Fibroblast of skin of left biceps (primary cell): ENCODE measurements at regions not wholly inside any gene's neighbourhood (a gene's known extent, or its start where the extent isn't known, plus 50 kb on each side); places are given as distances from the start of the nearest gene placed in this dataset.
"Not testable (repeated sequence)": the region's sequence is repeated elsewhere in the genome, so short reads cannot be mapped to it uniquely, and the experiment has no call there.

Experiments
- DNase-seq, 2 experiments: peaks; one replicate each; pipeline ENCODE4 v3.0.0-alpha.2; 2013; ENCODE audit warnings: low read depth in 2 of 2

DNA sequence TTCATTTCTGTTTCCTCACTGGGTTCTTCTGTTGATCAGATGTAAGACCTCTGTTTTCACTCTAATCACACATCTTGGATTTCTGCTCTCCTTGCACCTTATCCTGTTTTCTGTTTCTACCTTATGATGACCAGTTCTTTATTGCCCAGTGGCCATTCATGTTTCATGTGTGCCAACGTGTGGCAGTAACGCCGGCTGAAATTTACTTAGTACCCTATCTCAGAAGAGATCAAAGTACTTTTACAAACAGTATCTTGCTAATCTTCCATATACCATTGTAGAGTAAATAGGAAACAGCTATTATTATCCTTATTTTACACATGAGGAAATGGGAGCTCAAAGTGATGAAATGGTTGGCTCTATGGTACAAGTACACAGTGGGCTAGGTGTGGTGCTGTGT, 74.0 kb downstream of the GATA3 start:
- no peak for DNase-seq

DNA sequence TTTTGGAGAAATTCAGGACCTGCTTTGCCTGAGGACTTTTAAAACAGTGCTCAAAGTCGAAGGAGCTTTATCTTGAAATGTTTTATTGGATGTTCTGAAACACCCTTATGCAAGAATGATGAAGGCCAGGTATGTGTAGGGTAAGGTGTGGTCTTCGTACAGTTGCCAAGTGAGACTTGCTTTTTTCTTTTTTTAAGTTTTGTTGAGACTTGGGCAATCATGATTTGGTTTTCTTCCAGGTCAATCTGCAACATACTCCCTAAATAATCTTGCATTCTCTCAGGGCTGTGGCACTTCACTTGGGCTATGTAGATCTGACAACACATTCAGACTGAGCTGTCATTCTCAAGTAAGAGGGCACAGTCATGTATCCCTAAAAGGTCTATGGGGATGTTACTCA, 75.0 kb downstream of the GATA3 start:
- DNase-seq, result no peak

DNA sequence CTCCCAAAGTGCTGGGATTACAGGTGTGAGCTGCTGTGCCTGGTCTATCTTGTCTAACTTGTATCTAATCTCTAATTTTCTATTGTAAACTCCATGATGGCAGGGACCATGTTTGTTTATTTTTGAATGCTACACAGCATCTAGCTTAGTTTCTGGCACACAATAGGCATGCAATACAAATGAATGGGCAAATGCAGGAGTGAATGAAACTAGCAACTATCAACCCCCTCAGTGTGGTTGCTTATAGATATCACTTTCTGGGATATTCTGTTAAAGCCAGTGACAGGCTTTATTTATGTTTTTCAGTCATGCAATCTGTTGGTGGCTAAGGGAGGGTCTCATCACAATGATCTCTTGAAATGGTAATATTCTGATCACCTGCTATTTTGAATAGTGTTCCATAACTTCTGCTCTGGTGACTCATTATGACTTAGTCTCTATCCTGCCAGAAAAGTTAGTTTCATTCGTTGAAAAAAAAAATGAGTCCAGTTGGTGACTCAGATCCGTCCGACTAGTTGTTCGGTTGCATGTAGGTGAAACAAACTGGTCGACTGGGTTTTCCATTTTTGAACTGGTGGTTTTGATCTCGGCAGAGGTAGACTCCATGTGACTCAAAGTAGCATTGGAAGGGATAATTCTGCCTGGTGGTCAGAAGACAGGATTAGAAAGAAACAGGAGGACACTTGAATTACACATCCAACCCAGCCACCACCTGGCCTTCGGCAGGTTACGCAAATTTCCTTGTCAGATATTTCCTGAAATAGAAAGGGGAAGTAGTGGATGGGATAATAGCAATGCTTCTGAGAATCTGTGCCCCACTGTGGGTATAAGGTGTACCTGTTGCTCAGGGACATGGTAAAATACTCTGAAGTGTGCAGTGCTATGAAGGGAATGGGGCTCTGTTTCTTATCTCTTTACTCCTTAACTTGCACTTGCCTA, 76.8 kb downstream of the GATA3 start:
- no peak for DNase-seq

DNA sequence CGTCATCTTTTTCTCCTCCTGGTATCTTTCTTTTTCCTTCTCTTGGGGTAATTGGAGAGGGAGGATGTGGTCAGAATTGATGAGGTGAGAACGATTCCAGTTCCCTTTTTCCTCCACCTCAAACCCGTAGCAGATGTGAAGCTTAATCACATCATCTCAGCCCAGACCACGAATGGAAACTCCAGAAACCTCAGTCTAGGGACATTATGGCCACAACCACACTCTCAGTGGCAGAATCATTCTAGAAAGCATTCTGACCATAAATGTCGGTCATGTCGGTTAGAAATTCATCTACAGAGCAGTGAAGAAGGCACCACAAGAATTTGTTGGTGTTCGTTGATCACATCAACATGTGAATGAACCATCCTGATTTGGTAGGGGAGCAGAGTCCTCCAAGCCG, 78.7 kb downstream of the GATA3 start:
- DNase-seq, result no peak

DNA sequence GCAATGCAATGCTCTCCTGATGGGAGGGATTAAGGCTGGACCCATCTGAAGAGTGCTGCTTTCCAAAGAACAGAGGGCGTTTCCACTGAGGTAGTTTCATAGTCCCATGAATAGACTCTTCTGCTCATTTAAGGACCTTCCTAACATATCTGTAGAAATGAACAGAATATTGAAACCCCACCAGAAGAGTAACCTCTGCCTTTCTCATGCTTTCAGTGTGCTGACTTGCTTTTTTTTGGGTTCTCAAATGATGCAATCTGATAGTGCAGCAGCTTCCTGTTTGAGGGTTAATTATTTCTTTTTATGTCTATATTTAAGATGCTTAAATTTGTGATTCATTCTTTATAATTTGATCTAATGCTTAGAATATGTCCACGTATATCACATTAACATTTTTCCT, 82.2 kb downstream of the GATA3 start:
- no peak for DNase-seq

- no peak for DNase-seq
These were observed 82.8 kb downstream of the GATA3 start for GRCh38 chr10:8137272-8137681.

- no peak for DNase-seq
These were observed 83.2 kb downstream of the GATA3 start for GRCh38 chr10:8137726-8138125.

- no peak for DNase-seq
These were observed 84.0 kb downstream of the GATA3 start for GRCh38 chr10:8138471-8138870.

DNA sequence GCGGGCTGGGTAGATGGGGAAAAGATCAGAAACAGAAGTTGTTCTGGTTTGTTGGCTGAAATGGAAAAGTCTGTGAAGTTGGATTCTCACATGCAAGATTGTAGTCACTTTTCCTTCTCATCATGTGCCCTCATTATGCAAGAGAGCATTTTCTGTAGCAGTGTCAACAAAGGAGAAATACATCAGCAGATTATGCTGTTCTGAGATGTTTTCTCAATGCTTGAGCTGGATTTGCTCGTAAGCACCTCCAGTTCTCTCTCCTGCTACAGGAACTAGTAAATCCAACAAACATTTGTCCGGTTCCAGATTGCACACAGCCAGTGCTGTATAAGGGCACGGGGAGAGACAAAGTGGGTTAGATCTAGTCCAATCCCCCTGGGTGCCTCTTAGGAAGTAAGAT, 90.0 kb downstream of the GATA3 start:
- DNase-seq, result no peak

- DNase-seq, result no peak
These were observed 92.2 kb downstream of the GATA3 start for GRCh38 chr10:8146650-8147049.

DNA sequence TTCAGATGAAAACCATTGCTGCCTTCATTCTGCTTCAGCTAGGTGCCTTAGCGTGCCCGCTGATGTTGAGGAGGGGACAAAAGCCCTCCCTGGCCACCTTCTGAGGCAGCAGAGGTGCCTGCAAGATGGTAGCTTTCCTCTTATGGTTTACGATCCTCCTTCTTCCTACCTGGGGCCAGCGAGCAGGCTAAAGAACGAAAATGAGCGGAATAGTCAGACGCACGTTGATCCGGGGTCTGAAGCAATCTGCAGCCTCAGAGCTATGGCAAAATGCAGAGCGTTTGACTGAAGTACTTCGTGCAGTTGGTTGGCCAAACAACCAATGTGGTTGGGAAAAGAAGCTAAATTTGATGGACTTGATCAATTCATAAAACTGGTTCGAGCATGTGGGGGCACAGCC, 95.5 kb downstream of the GATA3 start:
- DNase-seq, result no peak

GRCh38 chr10:8150401-8150905, 96.0 kb downstream of the GATA3 start:
- DNase-seq, result no peak

GRCh38 chr10:8151086-8151485, 96.6 kb downstream of the GATA3 start:
- no peak for DNase-seq

DNA sequence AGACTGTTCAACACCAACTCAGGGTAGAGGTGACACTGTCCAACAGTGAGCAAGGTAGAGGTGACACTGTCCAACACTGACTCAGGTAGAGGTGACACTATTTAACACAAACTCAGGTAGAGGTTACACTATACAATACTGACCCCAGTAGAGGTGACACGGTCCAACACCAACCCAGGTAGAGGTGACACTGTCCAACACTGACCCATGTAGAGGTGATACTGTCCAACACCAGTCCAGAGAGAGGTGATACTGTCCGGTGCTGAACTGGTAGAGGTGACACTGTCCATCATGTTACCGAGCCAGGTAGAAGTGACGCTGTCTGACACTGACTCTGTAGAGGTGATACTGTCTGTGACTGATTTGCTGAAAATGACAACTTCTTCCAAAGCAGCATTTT, 102.4 kb downstream of the GATA3 start:
- no peak for DNase-seq

DNA sequence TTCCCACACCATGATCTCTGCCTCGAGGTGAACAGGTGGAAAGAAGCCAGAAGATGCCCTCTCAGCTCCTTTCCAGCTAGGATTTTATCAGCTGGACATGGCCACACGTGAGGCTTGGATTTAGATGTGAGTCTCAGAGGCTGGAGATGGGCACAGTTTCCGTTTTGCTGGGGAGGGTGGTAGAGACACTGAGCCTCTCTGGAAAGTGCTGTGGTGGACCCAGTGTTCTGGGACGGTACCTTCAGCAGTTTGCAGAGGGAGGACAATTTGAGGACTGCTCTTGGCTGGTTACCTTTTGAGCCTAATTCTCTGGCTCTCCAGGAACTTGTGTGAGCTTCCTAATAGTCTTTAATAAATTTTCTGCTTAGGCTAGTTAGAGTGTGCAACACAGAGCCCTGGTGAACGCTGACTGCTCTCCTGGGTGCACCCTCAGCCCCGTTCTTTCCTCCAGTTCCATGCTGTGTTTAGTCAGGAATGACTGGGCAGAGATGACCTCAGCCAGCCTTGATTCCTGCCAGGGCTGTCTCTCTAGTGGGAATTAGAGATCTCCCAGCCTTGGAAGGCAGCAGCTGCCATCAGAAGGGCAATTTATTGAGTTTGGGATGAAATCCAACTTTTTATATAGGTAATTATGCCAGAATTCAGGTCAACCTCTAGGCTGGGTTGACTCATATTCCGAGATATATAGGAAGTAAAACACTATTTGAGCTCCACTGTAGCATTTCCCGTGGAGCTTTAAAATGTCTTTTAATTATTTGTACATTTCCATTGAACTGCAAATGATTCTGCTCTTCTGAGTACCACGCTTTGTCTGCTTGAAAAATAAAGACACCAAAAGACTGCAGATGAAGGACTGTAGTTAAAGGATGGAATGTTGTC, 103.9 kb downstream of the GATA3 start:
- DNase-seq, result no peak

- DNase-seq, result no peak
These were observed 105.1 kb downstream of the GATA3 start for GRCh38 chr10:8159341-8160165.

GRCh38 chr10:8163824-8164223, 109.3 kb downstream of the GATA3 start:
- no peak for DNase-seq

DNA sequence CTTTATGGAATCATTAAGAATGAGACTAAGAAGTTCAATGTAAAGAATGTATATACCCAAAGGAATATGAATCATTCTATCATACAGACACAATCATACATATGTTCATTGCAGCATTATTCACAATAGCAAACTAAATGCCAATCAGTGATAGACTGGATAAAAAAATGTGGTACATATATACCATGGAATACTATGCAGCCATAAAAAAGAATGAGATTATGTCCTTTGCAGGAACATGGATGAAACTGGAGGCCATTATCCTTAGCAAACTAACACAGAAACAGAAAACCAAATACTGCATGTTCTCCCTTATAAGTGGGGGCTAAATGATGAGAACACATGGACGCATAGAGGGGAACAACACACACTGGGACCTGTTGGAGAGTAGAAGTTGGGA, 110.2 kb downstream of the GATA3 start:
- DNase-seq, result not testable (repeated sequence)

DNA sequence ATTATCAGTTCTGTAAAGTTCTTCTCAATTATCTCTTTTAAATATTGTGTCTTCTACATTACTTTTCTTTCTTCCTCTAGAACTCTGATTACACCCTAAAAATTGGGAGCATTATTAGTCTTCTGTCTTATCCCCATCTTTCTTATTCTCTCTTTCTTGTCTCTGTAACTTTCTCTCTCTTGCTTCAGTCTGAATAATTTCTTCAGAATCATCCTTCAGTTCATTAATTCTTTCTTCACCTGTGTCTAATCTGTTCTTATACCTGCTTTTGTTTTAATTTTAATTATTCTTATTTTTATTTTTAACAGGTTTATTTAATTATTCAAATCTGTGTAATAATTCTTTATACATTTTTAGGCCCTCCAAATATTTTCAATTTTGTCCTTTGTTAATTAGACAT, 114.3 kb downstream of the GATA3 start:
- DNase-seq, result no peak

GRCh38 chr10:8171008-8171407, 116.5 kb downstream of the GATA3 start:
- DNase-seq, result no peak

- no peak for DNase-seq
These were observed 118.1 kb downstream of the GATA3 start for GRCh38 chr10:8172604-8173003.
